GM19035 (cell line): ENCODE measurements at regions not wholly inside any gene's neighbourhood (a gene's known extent, or its start where the extent isn't known, plus 50 kb on each side); places are given as distances from the start of the nearest gene placed in this dataset.
"Not testable (repeated sequence)": the region's sequence is repeated elsewhere in the genome, so short reads cannot be mapped to it uniquely, and the experiment has no call there.

Experiments used
- ATAC-seq: cut with Tn5 transposase; IDR thresholded peaks from one replicate; pipeline ENCODE4 v1.9.1; 2021; ENCODE audit not compliant: unreplicated experiment

DNA sequence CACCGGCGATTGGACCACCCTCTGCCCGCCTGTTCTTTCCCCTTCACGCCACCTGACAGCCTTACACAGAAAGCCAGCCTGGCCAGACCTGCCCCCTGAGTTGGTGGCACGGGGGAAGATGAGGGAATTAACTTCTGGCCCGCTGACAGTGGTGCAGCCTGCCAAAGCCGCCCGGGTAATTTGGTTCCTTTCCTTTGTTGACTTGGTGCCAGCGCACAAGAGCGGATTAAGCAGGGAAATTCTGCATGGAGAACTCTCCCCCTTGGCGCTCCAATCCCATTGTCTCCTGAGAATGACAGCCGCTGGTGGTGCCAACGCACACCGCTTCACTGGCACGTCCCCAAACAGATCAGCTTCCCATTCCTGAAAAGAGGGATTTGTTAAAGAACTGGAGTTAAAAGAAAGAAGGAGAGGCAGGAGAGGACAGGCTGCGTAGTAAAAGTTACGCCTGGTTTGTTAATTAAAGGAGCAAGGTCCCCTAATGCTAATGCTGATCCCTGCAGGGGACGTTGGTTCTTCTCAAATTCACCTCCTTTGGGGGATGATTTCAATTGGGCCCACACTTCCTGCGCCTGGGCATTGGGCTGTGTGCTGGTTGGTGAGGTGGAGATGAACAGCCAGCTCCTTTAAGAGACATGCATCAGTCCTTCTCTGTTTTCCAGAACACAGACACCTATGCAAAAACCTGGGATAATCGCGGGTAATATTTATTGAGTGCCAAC, 286.8 kb downstream of the MYCN start:
- no peak for ATAC-seq

GRCh38 chr2:16226381-16226780, 286.0 kb downstream of the MYCN start:
- no peak for ATAC-seq

DNA sequence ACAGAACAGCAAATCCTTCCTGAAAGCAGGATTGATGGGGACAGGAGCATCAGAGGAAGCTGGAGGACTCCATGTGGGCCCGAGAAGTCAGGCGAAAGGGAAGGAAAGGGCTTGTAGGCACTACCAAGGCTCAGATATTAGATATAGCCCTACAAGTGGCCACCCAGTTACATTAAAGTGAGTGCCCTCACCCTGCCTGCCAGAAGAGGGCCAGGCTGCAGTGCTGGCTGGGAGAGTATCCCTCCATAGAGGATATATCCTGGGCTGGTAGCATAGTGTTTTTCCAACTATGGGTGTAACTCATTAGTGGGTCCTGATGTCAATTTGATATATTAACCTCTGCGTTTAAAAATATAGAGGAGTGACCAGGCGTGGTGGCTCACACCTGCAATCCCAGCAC, 285.2 kb downstream of the MYCN start:
- no peak for ATAC-seq

DNA sequence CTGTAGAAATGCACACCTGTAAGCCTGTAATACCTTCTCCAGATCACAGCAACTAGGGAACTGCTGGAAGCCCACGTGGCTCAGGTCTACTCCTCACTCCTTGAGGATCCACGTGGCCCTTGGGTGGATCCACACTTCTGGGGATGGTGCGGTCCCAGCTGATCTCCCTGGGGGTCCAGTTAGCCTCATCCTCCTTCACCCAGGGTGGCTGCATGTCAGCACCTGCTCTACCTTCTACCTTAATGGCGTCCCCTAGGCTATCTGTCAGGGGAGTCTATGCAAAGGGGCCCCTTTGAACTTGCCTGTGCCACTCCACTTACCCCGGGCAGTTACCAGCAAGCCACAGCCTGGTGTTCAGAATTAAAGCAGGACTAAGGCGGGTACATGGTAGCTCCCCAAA, 284.7 kb downstream of the MYCN start:
- no peak for ATAC-seq

GRCh38 chr2:16224298-16225045, 284.1 kb downstream of the MYCN start:
- no peak for ATAC-seq

GRCh38 chr2:16223841-16224177, 283.5 kb downstream of the MYCN start:
- ATAC-seq: no peak

DNA sequence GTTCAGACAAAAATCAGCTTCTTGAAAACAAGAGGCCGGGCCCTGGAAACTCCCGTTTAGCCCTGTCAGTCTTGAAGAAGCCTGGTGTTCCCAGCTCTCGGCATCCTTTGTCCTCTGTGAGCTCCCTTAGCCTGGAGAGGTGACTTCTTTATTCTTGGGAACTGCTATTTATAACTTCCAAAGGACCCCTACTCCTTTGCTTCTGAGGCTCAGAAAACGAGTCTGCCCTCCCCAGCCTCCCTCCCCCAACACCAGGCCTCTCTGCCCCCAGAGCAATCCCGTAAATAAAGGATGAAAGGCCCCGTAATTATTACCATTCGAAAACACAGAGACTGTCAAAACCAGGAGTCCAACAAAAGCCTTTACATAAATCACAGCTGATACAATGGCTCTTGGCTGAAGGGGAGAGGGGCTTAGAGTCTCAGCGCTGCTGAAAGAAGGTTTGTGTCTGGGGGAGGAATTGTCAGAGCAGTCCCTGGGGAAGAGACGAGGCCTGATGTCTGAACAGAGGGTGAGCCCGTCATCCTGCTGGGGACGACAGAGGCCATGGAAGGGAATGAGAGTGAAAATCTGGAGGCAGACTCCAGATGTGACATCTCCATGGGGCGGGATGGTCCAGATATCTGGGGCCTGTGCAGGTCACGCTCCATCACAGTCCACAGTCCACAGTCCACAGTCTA, 283.0 kb downstream of the MYCN start:
- ATAC-seq: no peak

DNA sequence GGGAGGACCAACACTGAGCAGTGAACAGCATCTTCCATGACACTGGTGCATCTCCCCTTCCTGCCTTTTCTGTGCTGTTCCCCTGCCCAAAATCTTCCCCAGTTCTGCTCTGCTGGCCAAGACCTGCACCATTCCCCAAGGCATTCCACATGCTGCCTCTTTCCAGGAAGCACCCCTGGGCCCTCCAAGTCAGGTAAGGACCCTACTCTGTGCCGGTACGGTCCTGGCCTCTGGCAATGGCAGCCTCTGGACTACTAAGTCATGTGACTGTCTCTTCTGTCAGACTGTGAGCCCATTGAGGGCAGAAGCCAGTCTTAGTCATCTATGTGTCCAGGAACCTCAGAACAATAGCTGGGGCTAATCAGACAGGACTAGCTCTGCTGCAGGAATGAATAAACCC, 282.0 kb downstream of the MYCN start:
- ATAC-seq: no peak

GRCh38 chr2:16221461-16222010, 281.2 kb downstream of the MYCN start:
- ATAC-seq: no peak

DNA sequence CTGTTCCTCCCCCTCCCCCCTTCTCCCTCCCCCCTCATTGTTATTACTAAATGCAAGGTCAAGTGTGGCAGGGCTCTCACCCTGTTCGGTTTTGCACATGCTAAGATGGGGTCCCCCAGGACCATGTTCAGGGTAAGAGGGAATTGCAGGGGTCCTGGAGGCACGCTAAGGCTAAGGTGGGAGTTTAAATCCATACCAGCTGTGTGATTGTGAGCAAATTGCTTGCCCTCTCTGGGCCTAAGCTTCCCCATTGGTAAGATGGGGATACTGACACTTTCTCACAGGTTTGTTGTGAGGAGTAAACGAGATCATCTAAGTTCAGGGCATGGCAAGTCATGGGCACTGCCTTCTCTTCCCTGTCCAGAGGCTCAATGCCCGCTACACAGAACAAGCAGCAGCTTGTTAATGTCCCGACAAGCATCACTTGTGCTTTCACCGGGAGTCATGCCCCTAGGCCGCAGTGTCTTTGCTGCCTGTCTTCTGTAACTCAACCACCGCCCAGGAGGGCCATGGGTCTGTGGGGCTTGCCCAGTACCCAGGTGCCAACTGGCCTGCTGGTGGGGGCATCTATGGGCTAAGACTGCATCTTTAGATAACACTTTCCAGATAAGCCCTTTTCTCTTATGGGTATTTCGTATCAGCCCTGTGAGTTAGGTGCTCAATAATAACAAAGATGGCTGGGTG, 279.1 kb downstream of the MYCN start:
- ATAC-seq: no peak

- no peak for ATAC-seq
Measured at GRCh38 chr2:16218625-16219024, 278.3 kb downstream of the MYCN start.

DNA sequence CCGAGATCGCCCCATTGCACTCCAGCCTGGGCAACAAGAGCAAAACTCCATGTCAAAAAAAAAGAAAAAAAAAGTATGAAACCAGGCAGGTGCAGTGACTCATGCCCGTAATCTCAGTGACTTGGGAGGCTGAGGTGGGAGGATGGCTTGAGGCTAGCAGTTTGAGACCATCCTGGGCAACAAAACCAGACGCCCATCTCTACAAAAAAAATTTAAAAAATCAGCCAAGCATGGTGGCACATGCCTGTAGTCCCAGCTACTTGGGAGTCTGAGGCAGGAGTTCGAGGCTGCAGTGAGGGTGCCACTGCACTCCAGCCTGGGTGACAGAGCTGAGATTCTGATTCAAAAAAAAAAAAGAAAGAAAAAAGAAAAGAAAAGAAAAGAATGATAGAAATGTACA, 277.8 kb downstream of the MYCN start:
- no peak for ATAC-seq

- ATAC-seq: not testable (repeated sequence)
Measured at GRCh38 chr2:16217741-16218140, 277.4 kb downstream of the MYCN start.

- ATAC-seq: no peak
Measured at GRCh38 chr2:16217291-16217690, 276.9 kb downstream of the MYCN start.

- ATAC-seq: no peak
Measured at GRCh38 chr2:16216558-16216945, 276.2 kb downstream of the MYCN start.

GRCh38 chr2:16215902-16216557, 275.7 kb downstream of the MYCN start:
- no peak for ATAC-seq

DNA sequence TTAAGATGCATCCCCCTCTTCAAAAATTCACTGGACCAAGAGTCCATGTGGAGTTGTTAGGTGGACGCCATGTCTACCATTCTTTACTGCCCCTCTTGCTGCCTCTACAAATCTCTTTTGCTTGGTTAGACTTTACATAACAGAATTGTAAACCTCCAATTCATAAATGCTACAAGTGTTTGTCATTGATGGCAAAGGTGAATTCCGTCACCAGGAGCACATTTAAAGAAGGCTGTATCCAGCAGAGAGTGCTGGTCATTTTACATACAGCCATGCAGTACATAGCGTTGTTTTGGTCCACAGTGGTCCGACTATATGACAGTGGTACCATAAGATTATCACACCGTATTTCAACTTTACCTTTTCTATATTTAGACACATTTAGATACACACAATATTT, 274.5 kb downstream of the MYCN start:
- no peak for ATAC-seq

- ATAC-seq: no peak
Measured at GRCh38 chr2:16214391-16214790, 274.0 kb downstream of the MYCN start.

- no peak for ATAC-seq
Measured at GRCh38 chr2:16212321-16212720, 272.0 kb downstream of the MYCN start.

DNA sequence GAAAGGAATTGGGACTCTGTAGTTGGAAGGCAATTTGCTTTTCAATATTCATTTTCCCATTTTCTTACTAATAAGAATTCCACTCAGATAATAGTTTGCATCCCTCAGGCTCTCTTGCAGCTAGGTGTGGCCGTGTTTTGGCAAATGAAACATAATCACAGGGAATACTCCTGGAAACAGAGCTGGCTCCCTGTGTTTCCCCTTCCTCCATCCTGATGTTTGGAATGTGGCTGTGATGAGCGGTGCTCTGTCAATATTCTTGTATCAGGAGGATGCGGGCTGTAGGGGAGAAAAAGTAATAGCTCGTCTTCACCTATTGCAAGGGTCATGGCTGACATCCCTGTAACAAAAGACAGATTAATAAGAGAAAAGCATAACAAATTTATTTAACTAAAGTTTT, 271.0 kb downstream of the MYCN start:
- ATAC-seq: no peak

GRCh38 chr2:16210841-16211240, 270.5 kb downstream of the MYCN start:
- no peak for ATAC-seq
